HG03045 (cell line): ENCODE measurements at regions not wholly inside any gene's neighbourhood (a gene's known extent, or its start where the extent isn't known, plus 50 kb on each side); places are given as distances from the start of the nearest gene placed in this dataset.
"Not testable (repeated sequence)": the region's sequence is repeated elsewhere in the genome, so short reads cannot be mapped to it uniquely, and the experiment has no call there.

Experiments
- ATAC-seq: cut with Tn5 transposase; IDR thresholded peaks from one replicate; pipeline ENCODE4 v1.9.1; 2021; ENCODE audit warnings: mild to moderate bottlenecking, moderate library complexity; ENCODE audit not compliant: unreplicated experiment

GRCh38 chr9:96067004-96067403 is 191.5 kb downstream of the ERCC6L2 start:
- ATAC-seq, result no peak

- ATAC-seq, result no peak
Measured at GRCh38 chr9:96065482-96066251, 190.2 kb downstream of the ERCC6L2 start.

- ATAC-seq, result no peak
Measured at GRCh38 chr9:96064826-96065481, 189.5 kb downstream of the ERCC6L2 start.

DNA sequence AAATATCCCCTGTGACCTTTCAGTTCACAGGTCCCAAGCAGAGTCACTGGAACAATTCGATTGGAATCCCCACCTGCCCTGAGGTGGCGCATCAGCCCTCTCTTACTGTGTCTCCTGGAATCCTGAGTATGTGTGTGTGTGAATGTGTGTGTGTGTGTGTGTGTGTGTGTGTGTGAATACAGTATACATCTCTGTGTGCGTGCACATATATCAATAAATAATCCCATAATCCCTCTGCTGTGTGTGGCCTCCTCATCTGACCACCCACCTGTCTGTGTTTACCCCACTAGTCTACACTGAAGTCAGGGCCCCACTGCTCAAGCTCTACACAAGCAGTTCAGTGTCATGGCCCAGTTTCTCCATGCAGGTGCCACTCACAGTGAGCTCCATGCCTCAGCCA is 187.4 kb downstream of the ERCC6L2 start:
- ATAC-seq, result no peak

DNA sequence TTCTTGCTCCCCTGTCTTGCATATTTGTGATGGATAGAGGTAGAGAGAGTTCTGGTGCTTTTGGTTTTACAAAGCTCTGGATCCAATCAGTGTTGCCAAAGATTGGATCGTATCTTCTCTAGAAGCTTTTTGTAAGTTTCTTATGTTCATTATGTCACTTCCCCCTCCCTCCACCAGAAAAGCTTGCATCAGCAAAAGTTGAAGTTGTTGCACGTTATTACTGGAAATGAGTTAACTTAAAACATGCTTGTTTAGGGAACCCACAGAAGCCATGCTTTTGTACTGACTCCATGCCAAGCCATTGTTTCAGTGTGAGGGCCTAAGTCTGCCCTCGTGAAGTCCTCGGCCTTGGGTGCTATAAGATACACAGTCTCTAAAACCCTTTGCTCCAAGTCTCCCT is 186.5 kb downstream of the ERCC6L2 start:
- no peak for ATAC-seq

DNA sequence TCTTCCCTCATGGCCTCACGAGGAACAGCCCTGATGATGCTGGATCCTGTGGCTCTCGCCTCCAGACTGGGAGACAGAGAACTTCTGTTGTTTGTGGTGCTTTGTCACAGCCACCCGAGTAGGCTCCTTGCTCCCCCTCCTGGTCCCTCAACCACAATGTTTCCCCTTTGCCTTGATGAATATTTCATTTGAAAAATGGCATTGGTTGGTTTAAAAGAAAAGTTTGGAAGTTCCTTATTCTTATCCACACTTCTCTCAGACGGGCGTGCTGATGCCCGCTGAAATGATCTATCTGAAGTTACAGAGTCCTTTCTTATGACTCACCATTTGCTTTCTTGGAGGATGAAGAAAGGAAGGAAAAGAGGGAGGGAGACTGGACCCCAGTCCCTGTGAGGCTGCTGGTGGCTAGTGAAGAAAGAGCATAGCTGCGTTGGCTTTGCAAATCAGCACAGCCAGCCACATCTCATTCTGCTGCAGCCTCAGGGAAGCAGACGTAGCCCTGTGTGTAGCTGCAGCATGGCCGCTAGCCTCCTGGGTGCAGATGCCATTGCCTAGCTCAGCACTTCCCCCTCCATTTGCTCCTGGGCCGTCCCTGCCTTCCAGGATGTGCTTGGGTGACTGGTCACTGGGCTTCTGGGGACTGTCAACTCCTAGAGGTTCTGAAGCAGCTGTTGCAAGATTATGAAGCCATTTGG is 185.9 kb downstream of the ERCC6L2 start:
- no peak for ATAC-seq

DNA sequence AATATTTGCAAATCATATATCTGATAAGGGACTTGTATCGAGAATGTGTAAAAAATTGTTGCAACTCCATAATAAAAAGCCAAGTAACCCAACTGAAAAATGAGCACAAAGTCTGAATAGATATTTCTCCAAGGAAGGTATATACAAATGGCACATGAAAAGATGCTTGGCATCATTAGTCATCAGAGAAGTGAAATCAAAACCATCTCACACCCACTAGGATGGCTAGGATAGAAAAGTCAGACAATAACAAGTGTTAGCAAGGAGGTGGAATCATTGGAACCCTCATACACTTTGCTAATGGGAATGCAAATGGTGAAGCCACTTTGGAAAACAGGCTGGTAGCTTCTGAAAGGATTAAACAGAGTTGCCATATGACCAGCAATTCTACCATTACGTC is 182.7 kb downstream of the ERCC6L2 start:
- no peak for ATAC-seq

- no peak for ATAC-seq
Measured at GRCh38 chr9:96057155-96057554, 181.7 kb downstream of the ERCC6L2 start.

DNA sequence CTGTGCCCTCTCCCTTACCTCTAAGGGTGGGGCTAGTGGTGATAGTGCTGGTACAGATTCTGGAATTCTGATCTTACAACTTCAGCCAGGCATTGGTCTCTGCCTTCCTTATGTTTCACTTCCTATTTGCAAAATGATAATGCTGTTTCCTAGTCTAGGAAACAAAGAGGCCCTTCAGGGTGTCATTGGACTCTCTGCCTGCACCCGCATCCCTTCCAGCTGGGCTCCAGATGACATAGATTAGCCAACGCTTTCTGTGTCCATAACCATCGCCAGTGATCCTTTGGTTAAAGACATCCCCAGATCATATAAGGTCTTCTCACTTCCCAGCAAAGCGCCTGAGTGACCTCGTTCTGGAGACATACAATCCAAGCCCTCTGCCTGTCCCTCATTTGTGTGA is 180.7 kb downstream of the ERCC6L2 start:
- no peak for ATAC-seq

DNA sequence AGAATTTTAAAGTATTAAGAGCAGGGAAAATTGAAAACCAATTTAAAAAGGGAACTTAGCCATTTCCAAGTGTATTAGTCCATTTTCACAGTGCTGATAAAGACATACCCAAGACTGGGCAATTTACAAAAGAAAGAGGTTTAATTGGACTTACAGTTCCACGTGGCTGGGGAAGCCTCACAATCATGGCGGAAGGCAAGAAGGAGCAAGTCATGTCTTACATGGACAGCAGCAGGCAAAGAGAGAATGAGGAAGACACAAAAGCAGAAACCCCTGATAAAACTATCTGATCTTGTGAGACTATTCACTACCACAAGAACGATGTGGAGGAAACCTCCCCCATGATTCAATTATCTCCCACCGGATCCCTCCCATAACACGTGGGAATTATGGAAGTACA is 178.8 kb downstream of the ERCC6L2 start:
- ATAC-seq, result not testable (repeated sequence)

GRCh38 chr9:96052686-96053085 is 177.2 kb downstream of the ERCC6L2 start:
- no peak for ATAC-seq

GRCh38 chr9:96051423-96051822 is 175.9 kb downstream of the ERCC6L2 start:
- ATAC-seq, result no peak

DNA sequence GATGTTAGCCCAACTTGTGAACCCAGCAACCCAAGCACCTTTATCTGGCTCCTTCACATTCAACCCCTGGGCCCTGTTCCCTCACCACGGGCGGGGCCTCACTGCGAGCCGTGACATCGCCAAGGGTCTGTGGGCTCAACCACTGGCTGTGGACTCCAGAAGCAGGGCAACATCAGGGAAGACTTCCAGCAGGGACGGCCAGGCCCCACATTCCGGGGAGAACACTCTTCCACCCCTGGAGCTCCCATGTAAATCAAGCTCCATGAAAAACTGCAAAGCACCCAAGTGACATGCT is 175.3 kb downstream of the ERCC6L2 start:
- no peak for ATAC-seq

DNA sequence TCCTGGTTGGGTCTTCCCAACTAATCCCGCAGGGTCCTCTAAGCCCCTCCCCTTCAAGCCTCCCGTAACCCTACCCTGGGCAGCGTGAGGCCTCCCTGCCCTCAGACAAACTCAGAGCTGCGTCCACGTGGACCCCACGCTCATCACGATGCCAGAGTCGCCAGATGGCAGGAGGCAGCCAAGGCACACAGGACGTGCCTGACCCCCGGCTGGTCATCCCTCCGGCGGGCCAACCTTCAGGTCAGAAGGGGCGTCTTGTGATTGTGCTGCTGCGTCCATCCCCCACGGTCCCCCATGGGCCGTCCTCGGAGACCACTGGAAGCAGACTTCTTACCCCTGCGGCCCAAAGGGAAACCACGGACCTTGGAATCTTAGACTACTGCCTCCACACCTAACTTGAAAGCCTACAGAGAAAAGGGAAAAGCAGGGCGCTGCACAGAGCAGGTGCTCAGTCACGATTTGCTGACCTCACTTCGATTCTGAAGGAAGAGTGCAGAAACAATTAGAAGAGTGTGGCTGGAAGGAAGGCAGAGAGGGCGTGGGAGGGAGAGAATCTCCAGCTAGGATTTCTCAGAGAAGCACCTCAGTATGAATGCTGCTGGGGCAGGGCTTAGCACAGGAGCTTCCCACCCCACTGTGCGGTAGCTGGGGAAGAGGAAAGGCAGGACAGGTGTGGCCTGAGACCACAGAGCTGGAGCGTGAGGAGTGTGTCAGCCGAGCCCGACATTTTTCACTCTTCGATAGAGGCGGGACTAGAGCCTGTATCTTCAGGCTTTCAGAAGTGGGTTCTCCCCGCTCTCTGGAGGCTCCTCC is 174.8 kb downstream of the ERCC6L2 start:
- ATAC-seq, result no peak

DNA sequence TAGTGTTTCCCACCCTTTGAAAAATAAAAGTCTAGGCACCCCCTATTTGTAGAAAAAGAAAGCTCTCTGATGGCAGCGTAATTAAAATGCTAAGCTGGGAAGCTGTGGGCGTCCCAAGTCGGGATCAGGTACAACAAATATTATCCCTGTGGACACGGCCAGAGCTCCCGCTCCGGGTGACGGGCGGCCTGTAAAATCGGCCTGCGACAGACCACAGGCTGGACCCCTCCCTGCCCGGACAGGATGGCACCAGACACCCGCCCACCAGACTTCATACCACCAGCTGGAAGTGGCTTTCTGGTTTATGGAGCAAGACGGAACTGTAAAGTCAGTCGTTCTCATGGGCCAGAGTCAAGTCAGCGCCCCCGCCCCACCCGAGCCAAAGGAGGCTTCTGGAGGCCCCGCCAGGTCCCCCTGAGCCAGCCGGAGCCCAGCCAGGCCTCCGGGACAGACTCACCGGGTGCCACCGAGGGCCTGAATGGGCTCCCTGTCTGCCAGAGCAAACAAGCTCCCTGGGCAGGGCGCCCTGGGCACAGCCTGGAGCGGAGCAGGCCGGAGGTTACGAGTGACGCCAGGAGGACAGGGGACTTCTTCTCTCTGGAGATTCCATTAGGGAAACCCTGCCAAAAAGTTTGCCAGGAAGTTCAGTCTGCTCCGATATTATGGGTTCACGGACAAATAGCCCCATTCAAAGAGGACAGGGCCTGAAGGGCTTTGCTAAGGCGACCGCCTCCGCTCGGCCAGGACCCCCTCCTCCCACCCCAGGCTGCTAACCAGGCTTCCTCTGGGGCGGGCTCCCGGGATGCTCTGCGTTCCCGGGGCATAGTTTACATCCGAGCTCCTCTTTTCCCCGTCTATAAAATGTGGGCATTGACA is 173.7 kb downstream of the ERCC6L2 start:
- no peak for ATAC-seq

DNA sequence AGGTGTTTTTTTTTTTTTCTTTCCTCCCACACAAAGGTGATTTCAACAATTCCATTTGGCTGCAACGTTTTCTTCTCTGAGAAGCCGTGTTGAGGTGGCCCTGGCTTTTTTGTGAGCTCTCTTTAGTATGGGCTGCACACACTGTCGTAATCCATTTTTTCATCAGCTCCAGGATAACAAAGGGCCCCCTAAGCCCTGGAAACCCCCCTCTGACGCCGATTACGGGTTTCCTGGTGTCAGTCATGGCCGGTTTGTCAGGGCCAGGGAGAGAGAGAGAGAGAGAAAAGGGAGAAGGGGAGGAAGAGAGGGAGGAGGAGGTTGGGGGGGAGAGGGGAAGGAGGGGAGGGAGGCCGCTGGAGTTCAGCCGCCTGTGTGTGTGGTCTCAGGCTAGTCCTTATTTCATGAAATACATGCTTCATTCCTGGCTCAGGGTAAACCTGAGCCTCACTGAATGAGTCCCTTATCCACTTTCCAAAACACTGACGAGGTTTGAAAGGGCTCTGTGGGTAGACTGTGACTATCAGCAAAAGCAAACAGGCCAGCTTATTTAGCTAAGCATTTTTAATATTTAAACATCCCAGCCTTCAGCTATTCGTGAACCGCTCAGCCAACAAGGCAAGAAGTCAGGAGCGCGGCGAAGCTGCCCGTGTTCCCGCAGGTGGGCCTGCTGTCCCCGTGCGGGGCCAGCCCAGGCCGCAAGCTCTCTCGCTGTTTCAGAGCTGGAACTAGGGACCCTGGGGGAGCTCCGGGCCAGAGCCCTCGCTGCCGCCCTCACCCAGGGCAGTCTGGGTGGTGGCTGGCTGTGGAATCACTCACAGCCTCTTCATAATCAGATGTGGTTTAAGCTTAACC is 172.8 kb downstream of the ERCC6L2 start:
- ATAC-seq, result no peak

DNA sequence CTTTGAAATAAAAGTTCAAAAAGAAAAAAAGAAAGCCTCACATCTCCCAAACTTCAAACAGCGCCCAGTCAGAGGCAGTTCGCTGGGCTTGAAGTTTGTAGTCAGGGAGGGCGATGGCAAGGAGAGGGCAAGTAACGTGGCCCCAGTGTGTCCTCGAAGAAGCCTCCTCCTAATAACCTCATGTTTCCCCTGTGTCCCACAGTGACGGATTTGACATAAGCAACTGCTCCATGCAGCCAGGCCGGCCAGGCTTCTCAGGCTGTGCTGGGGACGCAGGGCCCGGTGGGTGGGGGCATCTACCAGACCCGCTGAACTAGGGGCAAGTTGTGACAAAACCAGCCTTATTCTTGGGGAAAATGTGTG is 172.2 kb downstream of the ERCC6L2 start:
- ATAC-seq, result no peak

GRCh38 chr9:96047116-96047639 is 171.7 kb downstream of the ERCC6L2 start:
- ATAC-seq, result no peak

GRCh38 chr9:96045811-96046210 is 170.3 kb downstream of the ERCC6L2 start:
- no peak for ATAC-seq
